Suprapubic skin (tissue), 4 donors: ENCODE measurements at regions not wholly inside any gene's neighbourhood (a gene's known extent, or its start where the extent isn't known, plus 50 kb on each side); places are given as distances from the start of the nearest gene placed in this dataset.

Source experiments
- DNase-seq, 2 donors: peaks; one replicate each; pipeline ENCODE4 v3.0.0-alpha.2; 2019; ENCODE audit warnings: low spot score in 2 of 2
- H3K27ac ChIP-seq: fragments of 200-600 bp; sonication (generic); one replicate; pipeline ENCODE4 v1.5.1; 2019
- H3K27me3 ChIP-seq: fragments of 200-600 bp; sonication (generic); one replicate; pipeline ENCODE4 v1.5.1; 2019
- H3K36me3 ChIP-seq: fragments of 200-600 bp; sonication (generic); one replicate; pipeline ENCODE4 v1.5.1; 2019
- H3K4me1 ChIP-seq: fragments of 200-600 bp; sonication (generic); one replicate; pipeline ENCODE4 v1.5.1; 2019
- H3K4me3 ChIP-seq: fragments of 200-600 bp; sonication (generic); one replicate; pipeline ENCODE4 v1.5.1; 2019; ENCODE audit warnings: mild to moderate bottlenecking
- H3K9me3 ChIP-seq: fragments of 200-600 bp; sonication (generic); one replicate; pipeline ENCODE4 v1.5.1; 2019
- EP300 ChIP-seq: sonication (generic); formaldehyde crosslinking; IDR thresholded peaks from one replicate; pipeline ENCODE4 v1.6.1; 2017; ENCODE audit warnings: antibody characterized with exemption
- POLR2A ChIP-seq, 2 donors: fragments of 450-650 bp; IDR thresholded peaks; one replicate each; pipeline ENCODE4 v1.6.1; 2017; ENCODE audit warnings: antibody characterized with exemption in 2 of 2, mild to moderate bottlenecking in 2 of 2, moderate library complexity in 2 of 2
- POLR2AphosphoS5 ChIP-seq, 3 donors: sonication (generic); formaldehyde crosslinking; IDR thresholded peaks; one replicate each; pipeline ENCODE4 v1.6.1; 2017; ENCODE audit warnings: antibody characterized with exemption in 3 of 3
- WGBS: methylation state at CpG from one replicate; pipeline ENCODE4 v1.1.5; 2018; 5-methylcytosine and 5-hydroxymethylcytosine counted together
- TF ChIP-seq, protein P1 (sequence below), 2 donors: fragments of 200-600 bp in 1 of 2; fragments of 450-650 bp in 1 of 2; sonication (generic) in 1 of 2; IDR thresholded peaks; one replicate each; pipeline ENCODE4 v1.5.1; 2016 to 2019; ENCODE audit warnings: antibody characterized with exemption in 2 of 2, mild to moderate bottlenecking in 1 of 2, moderate library complexity in 1 of 2

DNA sequence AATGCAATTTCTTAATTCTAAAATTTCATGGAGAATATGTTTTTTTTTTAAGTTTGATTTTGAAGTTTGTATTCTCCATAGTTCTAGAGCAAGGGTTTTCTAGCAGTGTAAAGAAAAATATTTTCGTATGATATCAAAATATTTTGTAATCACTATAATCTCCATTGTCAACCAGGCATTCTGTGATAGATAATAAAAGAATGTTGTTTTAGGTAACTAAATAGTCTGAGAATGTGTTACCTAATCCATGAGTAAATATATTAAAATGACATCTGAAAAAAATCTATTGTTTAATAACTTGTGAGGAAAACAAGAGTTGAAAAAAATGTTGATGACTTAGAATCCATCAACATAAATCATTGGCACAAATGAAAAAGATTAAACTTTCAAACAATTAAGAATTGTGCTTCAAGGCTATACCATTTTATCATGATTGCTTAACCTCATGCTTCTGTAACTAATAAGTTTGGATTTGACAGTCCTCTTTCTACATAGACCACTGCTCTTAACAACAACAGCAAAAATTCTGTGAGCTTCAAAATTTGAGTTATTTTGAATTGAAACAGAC, 2211.8 kb downstream of the LRRC4C start:
- H3K27ac ChIP-seq: no peak overlapping the region
- H3K4me3 ChIP-seq: no peak overlapping the region
- H3K4me1 ChIP-seq: no peaks in the 10 kb centered on the region
- no peak for DNase-seq
- no peaks in the 10 kb centered on the region for H3K36me3 ChIP-seq
- TF ChIP-seq POLR2A (IDR thresholded peaks at IDR 0.05): no peak
- TF ChIP-seq, protein P1, sequence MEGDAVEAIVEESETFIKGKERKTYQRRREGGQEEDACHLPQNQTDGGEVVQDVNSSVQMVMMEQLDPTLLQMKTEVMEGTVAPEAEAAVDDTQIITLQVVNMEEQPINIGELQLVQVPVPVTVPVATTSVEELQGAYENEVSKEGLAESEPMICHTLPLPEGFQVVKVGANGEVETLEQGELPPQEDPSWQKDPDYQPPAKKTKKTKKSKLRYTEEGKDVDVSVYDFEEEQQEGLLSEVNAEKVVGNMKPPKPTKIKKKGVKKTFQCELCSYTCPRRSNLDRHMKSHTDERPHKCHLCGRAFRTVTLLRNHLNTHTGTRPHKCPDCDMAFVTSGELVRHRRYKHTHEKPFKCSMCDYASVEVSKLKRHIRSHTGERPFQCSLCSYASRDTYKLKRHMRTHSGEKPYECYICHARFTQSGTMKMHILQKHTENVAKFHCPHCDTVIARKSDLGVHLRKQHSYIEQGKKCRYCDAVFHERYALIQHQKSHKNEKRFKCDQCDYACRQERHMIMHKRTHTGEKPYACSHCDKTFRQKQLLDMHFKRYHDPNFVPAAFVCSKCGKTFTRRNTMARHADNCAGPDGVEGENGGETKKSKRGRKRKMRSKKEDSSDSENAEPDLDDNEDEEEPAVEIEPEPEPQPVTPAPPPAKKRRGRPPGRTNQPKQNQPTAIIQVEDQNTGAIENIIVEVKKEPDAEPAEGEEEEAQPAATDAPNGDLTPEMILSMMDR (IDR thresholded peaks at IDR 0.05): no peak
- TF ChIP-seq POLR2AphosphoS5 (IDR thresholded peaks at IDR 0.05): no peak
- TF ChIP-seq EP300: no peak
- no peaks in the 10 kb centered on the region for H3K9me3 ChIP-seq
- no peaks in the 10 kb centered on the region for H3K27me3 ChIP-seq
- WGBS: 71% methylated on average over 1 of the region's 1 CpG

DNA sequence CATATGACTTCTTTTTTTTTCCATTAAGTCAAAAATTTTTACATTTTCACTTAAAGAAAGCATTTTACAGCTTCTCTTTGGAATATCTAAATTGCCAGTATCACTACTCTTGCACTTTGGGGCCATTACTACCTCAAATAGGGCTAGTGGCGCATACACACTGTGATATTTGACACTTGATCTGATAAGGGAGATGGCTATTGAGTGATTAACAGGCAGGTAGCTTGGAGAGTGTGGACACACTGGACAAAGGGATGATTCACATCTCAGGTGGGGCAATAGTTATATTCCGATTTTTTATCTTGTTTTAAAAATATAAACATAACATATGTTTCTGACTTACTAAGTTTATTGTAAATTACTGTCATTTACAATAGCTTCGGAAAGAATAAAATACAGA, 2219.9 kb downstream of the LRRC4C start:
- Histone ChIP-seq H3K4me3 (no peak overlapping the region), H3K27ac (no peak overlapping the region), H3K36me3 (no peaks in the 10 kb centered on the region), H3K27me3 (no peaks in the 10 kb centered on the region), H3K9me3 (peaks cover 3% of the 10 kb centered on the region), H3K4me1 (no peaks in the 10 kb centered on the region)
- DNase-seq: no peak
- TF ChIP-seq POLR2A (IDR thresholded peaks at IDR 0.05): no peak
- no peak for TF ChIP-seq EP300
- no peak for TF ChIP-seq POLR2AphosphoS5 (IDR thresholded peaks at IDR 0.05)
- TF ChIP-seq, protein P1 (IDR thresholded peaks at IDR 0.05): no peak
- 69% methylated on average over 3 of the region's 3 CpGs for WGBS

DNA sequence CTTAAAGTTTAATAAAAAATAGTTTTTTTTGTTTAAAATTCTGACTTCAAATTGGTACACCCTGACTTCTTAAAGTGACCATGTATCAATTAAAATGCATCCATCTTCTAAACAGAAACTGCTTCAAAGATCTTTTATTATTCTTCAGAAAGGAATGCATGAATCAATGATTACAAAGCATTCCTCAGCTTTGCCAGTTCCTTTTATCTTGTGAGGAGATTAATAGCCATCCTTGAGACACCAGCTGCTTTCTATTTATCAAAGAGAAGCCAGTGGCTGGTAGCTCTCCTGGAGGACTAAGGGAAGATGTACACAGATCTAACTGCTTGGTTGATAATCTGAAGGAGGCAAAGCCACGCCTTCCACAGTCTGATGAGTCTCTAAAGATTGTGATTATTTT, 2222.5 kb downstream of the LRRC4C start:
- Histone ChIP-seq H3K27ac (no peak overlapping the region), H3K4me1 (no peaks in the 10 kb centered on the region), H3K27me3 (no peaks in the 10 kb centered on the region), H3K4me3 (no peak overlapping the region), H3K36me3 (no peaks in the 10 kb centered on the region), H3K9me3 (peaks cover 3% of the 10 kb centered on the region)
- no peak for DNase-seq
- WGBS: 48% methylated on average over 1 of the region's 1 CpG
- TF ChIP-seq EP300 (no peak), POLR2A (IDR thresholded peaks at IDR 0.05) (no peak), POLR2AphosphoS5 (IDR thresholded peaks at IDR 0.05) (no peak)
- TF ChIP-seq, protein P1 (IDR thresholded peaks at IDR 0.05): no peak

DNA sequence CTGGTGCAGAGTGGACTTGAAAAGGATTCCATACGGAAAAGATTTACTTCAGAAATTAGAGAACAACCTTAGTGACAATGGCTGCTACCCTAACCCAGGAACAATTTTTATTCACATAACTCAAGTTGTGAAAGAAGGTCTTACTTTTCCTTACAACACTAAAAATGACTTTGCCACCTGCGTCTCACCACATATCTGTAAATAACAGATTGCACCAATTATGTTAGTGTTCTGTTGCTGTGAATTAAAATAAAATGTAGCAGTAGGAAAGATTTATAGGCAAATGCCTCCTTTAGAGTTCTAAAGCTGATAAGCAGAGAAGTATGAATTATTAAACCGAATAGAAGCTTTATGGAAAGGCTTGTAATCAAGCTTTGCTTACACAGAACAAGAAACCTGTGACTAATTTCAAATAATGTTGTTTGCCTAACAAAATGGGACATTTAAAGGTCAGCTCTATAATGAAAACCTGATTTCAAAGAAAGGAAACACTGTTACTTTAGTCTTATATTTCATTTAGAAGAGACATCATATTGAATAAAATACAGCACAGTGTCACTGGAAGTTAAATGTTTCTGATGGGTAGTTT, 2237.8 kb downstream of the LRRC4C start:
- Histone ChIP-seq H3K36me3 (no peaks in the 10 kb centered on the region), H3K4me1 (no peaks in the 10 kb centered on the region), H3K9me3 (no peaks in the 10 kb centered on the region), H3K27me3 (no peaks in the 10 kb centered on the region), H3K4me3 (no peak overlapping the region), H3K27ac (no peak overlapping the region)
- 50% methylated on average over 3 of the region's 3 CpGs for WGBS
- no peak for TF ChIP-seq POLR2AphosphoS5 (IDR thresholded peaks at IDR 0.05)
- TF ChIP-seq EP300: no peak
- TF ChIP-seq POLR2A (IDR thresholded peaks at IDR 0.05): no peak
- TF ChIP-seq, protein P1 (IDR thresholded peaks at IDR 0.05): no peak
- DNase-seq: no peak

DNA sequence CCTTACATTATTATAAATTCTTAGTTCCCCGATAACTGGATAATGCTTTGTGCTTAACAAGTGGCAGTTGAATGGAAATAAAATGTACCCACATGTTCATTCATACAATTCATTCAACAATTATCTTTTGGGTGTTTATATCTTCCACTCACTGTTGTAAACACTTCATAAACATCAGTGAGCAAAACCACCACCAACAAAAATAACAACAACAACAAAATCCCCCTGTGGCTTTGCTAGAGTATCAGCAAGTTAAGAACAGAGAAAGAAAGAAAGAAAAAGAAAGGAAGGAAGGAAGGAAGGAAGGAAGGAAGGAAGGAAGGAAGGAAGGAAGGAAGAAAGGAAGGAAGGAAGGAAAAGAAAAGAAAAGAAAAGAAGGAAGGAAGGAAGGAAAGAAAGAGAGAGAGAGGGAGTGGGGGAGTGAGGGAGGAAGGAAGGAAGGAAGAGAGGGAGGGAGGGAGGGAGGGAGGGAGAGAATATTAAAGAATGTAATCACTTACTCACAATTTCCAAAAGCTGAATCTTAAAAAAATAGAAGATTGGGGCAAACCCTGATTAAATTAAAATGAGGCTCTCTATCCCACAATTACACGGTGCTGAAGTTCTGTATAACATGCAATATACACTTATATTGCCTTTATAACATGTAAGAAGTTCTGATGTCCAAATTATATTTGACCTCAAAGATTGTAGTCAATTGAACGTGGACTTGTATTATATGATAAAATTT, 2238.8 kb downstream of the LRRC4C start:
- Histone ChIP-seq H3K27ac (no peak overlapping the region), H3K27me3 (no peaks in the 10 kb centered on the region), H3K4me3 (no peak overlapping the region), H3K36me3 (no peaks in the 10 kb centered on the region), H3K9me3 (no peaks in the 10 kb centered on the region), H3K4me1 (no peaks in the 10 kb centered on the region)
- TF ChIP-seq EP300 (no peak), POLR2AphosphoS5 (IDR thresholded peaks at IDR 0.05) (no peak), POLR2A (IDR thresholded peaks at IDR 0.05) (no peak)
- TF ChIP-seq, protein P1 (IDR thresholded peaks at IDR 0.05): no peak
- WGBS: 83% methylated on average over 3 of the region's 3 CpGs
- DNase-seq: no peak
